Skeletal muscle cell (primary cell): ENCODE measurements at regions not wholly inside any gene's neighbourhood (a gene's known extent, or its start where the extent isn't known, plus 50 kb on each side); places are given as distances from the start of the nearest gene placed in this dataset.

ENCODE experiments used
- DNase-seq: peaks from one replicate; pipeline ENCODE4 v3.0.0-alpha.2; 2010; ENCODE audit warnings: low read depth
- H3K4me3 ChIP-seq: 2 replicates; pipeline ENCODE4 v1.5.1; 2011; ENCODE audit warnings: low read depth, mild to moderate bottlenecking, control low read depth, low read length, moderate library complexity

- H3K4me3 ChIP-seq, result no peak overlapping the region
- no peak for DNase-seq
Observed at GRCh38 chr14:51307551-51307950, 67.5 kb downstream of the TMX1 start.

- H3K4me3 ChIP-seq, result no peak overlapping the region
- DNase-seq, result no peak
Observed at GRCh38 chr14:51308866-51309265, 68.8 kb downstream of the TMX1 start.

GRCh38 chr14:51310505-51310944 is 70.5 kb downstream of the TMX1 start:
- H3K4me3 ChIP-seq, result no peak overlapping the region
- peak; percentile 71 for DNase-seq

- DNase-seq, result no peak
- no peak overlapping the region for H3K4me3 ChIP-seq
Observed at GRCh38 chr14:51314321-51315015, 74.4 kb downstream of the TMX1 start.

- no peak overlapping the region for H3K4me3 ChIP-seq
- DNase-seq, result no peak
Observed at GRCh38 chr14:51317373-51317772, 77.3 kb downstream of the TMX1 start.

GRCh38 chr14:51318813-51319597 is 79.0 kb downstream of the TMX1 start:
- no peak for DNase-seq
- H3K4me3 ChIP-seq, result no peak overlapping the region

GRCh38 chr14:51321036-51321435 is 81.0 kb downstream of the TMX1 start:
- H3K4me3 ChIP-seq, result no peak overlapping the region
- no peak for DNase-seq

GRCh38 chr14:51323492-51323891 is 83.4 kb downstream of the TMX1 start:
- no peak for DNase-seq

GRCh38 chr14:51327376-51327775 is 87.3 kb downstream of the TMX1 start:
- no peak for DNase-seq
- no peak overlapping the region for H3K4me3 ChIP-seq

More at GRCh38 chr14:51323492-51323891, 83.4 kb downstream of the TMX1 start:
- no peak overlapping the region for H3K4me3 ChIP-seq

GRCh38 chr14:51328064-51328771 is 88.2 kb downstream of the TMX1 start:
- no peak overlapping the region for H3K4me3 ChIP-seq

GRCh38 chr14:51328772-51329353 is 88.8 kb downstream of the TMX1 start:
- H3K4me3 ChIP-seq, result no peak overlapping the region

More at GRCh38 chr14:51328064-51328771, 88.2 kb downstream of the TMX1 start:
- DNase-seq, result peak; percentile 48

GRCh38 chr14:51331486-51332367 is 91.7 kb downstream of the TMX1 start:
- no peak overlapping the region for H3K4me3 ChIP-seq
- DNase-seq, result no peak

More at GRCh38 chr14:51328772-51329353, 88.8 kb downstream of the TMX1 start:
- DNase-seq, result peak; percentile 41

- H3K4me3 ChIP-seq, result no peak overlapping the region
- DNase-seq, result no peak
Observed at GRCh38 chr14:51333299-51333698, 93.3 kb downstream of the TMX1 start.

GRCh38 chr14:51333901-51334521 is 94.0 kb downstream of the TMX1 start:
- DNase-seq, result no peak
- H3K4me3 ChIP-seq, result no peak overlapping the region

GRCh38 chr14:51334566-51334965 is 94.5 kb downstream of the TMX1 start:
- no peak for DNase-seq

GRCh38 chr14:51335531-51335930 is 95.5 kb downstream of the TMX1 start:
- DNase-seq, result no peak
- H3K4me3 ChIP-seq, result no peak overlapping the region

More at GRCh38 chr14:51334566-51334965, 94.5 kb downstream of the TMX1 start:
- no peak overlapping the region for H3K4me3 ChIP-seq

GRCh38 chr14:51335961-51336723 is 96.1 kb downstream of the TMX1 start:
- no peak overlapping the region for H3K4me3 ChIP-seq
- no peak for DNase-seq

GRCh38 chr14:51336734-51337133 is 96.7 kb downstream of the TMX1 start:
- H3K4me3 ChIP-seq, result no peak overlapping the region
- no peak for DNase-seq
